NCI-H345 treated with DMSO at 0.1 percent for 48 hours (cell line): ENCODE measurements at regions not wholly inside any gene's neighbourhood (a gene's known extent, or its start where the extent isn't known, plus 50 kb on each side); places are given as distances from the start of the nearest gene placed in this dataset.

Source experiments
- DNase-seq: peaks from one replicate; lab custom pipeline; 2025; ENCODE audit not compliant: unreplicated experiment; lab: John Stamatoyannopoulos, UW

- DNase-seq: no peak
Observed at GRCh38 chr3:63042833-63043232, 167.6 kb upstream of the CADPS start.

- DNase-seq: no peak
Observed at GRCh38 chr3:63043631-63044030, 168.4 kb upstream of the CADPS start.

DNA sequence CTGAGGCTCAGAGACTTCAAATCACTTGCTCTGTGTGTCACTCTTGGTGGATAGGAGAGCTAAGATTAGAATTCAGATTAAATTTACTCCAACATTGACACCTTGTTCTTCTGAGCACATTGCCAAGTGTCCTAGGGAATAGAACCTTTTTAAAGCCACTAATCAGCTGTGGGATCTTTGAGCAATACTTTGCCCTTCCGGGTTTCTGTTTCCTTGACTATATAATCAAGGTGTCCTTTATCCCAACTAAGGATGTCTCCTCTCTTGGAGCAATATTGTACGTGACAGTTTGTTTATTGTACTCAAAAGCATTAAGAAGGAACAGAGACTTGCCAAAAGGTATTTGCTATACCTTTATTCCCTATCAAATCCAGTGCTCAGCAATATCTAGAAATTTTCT, 170.9 kb upstream of the CADPS start:
- DNase-seq: no peak

- no peak for DNase-seq
Observed at GRCh38 chr3:63046580-63046979, 171.4 kb upstream of the CADPS start.

GRCh38 chr3:63047068-63047467, 171.9 kb upstream of the CADPS start:
- DNase-seq: no peak

DNA sequence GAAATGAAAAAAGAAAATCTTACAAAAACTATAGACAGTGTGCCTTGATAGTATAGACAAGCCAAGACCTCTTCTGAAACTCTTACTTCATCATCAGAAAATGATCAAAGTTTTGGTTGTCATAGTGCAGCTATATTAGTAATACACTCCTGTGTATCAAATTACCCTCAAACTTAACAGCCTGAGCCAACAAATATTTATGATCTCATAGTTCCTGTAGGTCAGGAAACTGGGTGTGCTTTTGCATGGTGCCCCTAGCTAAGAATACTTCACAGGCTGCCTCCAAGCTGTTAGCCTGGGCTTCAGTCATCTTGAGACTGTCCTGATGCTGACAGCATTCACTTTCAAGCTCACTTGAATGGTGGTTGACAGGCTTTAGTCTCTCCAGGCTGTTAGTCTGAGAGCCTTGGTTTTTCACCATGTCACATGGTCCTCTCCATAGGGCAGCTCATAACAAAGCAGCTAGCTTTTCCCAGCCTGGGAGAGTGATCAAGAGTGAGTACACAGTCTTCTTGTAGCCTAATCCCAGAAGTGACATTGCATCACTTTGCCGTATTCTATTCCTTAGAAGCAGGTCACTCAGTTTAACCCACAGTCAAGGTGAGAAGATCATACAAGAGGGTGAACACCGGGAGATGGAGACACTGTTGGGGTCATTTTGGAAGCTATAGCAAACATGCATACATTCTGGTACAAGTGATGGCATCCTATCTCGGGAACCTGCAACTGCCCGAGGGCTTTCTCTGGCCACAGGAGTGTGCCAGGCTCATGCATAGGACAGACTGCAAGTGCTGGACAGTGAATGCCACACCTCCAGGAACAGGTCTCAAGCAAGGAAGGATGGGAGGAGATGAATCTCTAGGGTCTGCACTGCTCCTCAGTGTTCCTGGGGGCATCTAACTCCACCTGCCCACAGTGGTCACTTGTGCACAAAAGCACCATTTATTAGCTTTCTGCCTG, 173.4 kb upstream of the CADPS start:
- DNase-seq: no peak

DNA sequence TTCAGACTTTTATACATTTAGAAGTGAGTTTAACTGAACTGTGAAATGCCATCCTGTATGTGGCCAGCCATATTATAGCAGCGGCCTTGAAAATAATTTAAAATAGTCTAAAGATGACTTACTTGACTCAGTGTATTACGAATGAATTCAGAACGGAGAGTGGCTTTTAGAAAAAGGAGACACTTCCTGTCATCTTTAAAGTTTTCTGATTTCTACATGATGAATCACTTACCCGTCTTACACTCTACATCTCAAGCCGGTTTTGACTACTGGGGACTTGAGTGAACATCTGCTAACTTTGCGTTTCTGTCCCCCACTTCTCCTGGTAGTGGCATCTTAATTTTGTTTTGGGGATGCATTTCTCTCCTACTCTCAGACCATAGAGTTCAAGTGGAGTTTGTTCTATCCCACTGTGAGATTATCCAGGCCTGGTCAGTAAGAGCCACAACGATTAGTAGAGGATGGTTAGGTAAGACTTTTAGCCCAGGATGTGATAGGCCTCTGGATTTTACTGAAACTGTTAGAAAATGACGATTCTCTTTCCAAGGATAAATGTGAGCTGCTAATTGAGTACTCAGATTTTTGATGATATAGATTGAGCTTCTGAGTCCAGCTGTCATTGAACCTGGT, 175.4 kb upstream of the CADPS start:
- no peak for DNase-seq

DNA sequence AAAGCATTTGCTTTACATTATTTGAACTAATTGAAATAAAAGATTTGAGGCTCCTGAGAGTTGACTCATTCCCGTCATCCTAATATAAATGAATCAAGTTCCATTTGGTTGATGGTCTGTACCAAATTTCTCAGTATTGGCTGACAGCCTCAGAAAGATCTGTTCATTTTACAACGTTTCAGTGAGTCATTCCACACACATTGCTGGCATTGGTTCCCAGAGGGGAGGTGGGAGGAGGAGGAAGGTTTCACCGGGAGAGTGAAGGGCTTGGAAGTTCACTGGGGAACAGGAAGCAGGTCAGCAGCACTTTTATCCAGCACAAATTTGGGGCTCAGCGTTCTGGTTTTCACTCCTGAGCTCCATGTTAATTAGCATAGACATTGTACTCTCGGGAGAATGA, 176.7 kb upstream of the CADPS start:
- DNase-seq: no peak

GRCh38 chr3:63056932-63057331, 181.7 kb upstream of the CADPS start:
- DNase-seq: no peak

DNA sequence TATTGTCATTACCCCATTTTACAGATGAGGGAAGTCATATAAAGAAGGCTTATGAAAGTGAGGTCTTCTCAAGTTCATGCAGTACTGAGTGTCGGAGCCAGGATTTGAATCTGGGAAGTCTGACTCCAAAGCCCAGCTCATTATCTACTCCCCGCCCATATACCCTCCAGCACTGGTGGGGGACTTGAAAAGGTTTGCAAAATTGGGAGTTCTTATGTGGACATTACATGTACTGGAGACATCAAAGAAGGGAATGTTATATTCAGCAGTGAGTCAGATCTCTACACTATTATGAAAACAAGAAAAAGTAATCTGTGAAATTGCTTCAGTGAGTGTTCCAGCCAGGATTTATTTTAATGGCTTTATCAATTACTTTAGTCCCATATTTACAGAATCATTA, 185.2 kb upstream of the CADPS start:
- no peak for DNase-seq

- no peak for DNase-seq
Observed at GRCh38 chr3:63061449-63061848, 186.2 kb upstream of the CADPS start.

GRCh38 chr3:63064209-63064755, 189.1 kb upstream of the CADPS start:
- DNase-seq: no peak

- DNase-seq: no peak
Observed at GRCh38 chr3:63067999-63068645, 192.9 kb upstream of the CADPS start.

- peak; percentile 15 for DNase-seq
Observed at GRCh38 chr3:63069806-63070475, 194.7 kb upstream of the CADPS start.

DNA sequence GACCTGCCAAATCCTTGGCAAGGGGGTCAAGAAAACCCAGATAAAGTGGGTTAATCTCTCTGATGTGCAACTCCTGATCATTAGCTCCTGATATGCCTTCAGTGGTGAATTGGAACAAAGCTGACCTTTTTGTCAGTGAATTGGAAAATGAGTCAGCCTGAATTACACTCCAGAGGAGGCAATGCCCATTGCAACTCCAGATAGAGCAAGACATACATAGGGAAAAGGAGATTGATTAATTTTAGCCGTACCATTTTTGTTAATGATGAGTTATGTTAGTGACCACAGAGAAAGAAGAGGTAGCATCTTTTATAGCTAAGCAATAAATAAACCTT, 195.2 kb upstream of the CADPS start:
- DNase-seq: no peak

DNA sequence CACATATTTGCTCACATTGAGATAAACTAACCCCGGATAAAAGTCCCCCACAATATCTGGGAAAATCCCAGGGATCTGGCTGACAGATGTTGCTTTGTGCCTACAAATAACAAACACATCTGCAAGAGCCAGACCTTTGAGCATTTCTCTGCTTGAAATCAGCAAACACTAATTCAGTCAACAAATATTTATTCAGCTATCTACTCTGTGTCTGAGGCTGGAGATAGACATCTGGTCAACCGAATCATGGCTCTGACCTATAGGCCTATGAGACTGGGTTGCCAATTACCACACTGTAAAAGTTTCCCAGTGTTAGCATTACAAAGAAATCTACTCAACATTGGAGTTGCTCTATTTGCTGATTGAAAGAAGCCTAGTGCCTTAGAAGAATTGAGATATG, 201.1 kb upstream of the CADPS start:
- DNase-seq: no peak

DNA sequence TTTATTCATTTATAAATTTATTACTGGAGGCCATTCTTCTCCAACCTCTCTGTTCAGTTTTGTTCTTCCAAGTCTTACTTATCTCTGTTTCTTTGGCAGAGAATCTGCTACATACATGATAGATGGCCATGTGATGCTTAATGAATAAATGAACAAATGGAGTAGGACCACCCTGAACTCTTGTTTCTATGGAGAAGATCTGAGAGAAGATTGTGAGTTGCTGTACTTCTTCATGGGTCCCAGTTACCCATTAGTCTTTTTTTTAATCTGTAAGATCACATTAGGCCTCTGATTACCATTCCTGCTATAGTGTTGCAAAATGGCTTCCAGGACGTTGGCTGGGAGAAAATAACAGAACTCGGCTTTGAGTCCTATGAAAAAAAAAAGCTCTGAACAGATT, 191.9 kb upstream of the SYNPR start:
- no peak for DNase-seq

- no peak for DNase-seq
Observed at GRCh38 chr3:63089007-63089750, 188.9 kb upstream of the SYNPR start.

DNA sequence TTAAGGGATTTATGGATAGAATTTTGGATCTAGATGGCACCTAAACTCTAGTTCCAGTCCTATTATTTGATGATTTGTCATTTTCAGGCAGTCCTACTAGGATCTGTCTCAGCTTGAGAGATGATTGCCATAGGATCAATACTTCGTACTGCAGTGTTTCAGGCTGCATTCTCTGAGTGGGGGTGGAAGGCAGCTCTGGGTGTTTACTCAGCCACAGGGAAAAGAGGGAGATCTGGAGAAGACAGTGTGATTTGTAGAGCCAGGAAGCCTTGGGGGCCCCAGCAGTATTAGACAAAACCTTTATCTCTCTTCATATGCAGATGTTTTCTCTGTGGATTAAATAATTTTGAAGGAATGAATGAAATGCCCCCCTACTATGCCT, 188.4 kb upstream of the SYNPR start:
- DNase-seq: no peak

DNA sequence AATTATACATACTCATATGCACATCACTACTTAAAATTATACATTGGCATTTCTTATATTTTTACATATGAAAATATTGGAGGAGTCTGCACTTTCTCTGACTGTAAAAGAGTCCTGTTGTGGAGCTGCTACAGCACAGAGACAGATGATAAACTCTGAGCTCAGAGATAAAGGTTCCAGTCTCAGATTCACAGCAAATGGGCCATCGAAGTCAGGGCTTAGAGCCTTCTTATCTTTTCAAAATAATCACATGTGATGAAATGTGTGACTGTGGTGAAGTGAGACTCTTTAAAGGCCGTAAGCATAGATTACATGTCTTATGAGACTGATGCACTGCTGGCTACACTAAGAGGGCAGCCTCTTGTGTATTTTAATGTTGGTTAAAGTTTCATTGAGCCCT, 187.5 kb upstream of the SYNPR start:
- no peak for DNase-seq

- no peak for DNase-seq
Observed at GRCh38 chr3:63092515-63092914, 185.6 kb upstream of the SYNPR start.
